HFF-Myc (cell line): ENCODE measurements at regions not wholly inside any gene's neighbourhood (a gene's known extent, or its start where the extent isn't known, plus 50 kb on each side); places are given as distances from the start of the nearest gene placed in this dataset.

Experiments
- DNase-seq: peaks from one replicate; pipeline ENCODE4 v3.0.0-alpha.2; 2011; ENCODE audit warnings: low read depth; ENCODE audit errors: extremely low read depth
- H3K4me3 ChIP-seq: replicated peaks from 2 replicates; pipeline ENCODE4 v1.5.1; 2011; ENCODE audit warnings: low read depth, mild to moderate bottlenecking, control low read depth, low read length
- CTCF ChIP-seq: IDR thresholded peaks from 2 replicates; pipeline ENCODE4 v1.5.1; 2012; ENCODE audit warnings: mild to moderate bottlenecking, low read depth, low read length, control low read depth; ENCODE audit errors: missing control alignments

- TF ChIP-seq CTCF = no peak
- H3K4me3 ChIP-seq = no peak overlapping the region
- DNase-seq = no peak
Observed at GRCh38 chr13:109599901-109600657, 186.3 kb downstream of the IRS2 start.

GRCh38 chr13:109595471-109595870 lies 190.9 kb downstream of the IRS2 start:
- no peak overlapping the region for H3K4me3 ChIP-seq
- no peak for TF ChIP-seq CTCF
- no peak for DNase-seq

GRCh38 chr13:109593230-109593629 lies 193.2 kb downstream of the IRS2 start:
- no peak for TF ChIP-seq CTCF
- no peak overlapping the region for H3K4me3 ChIP-seq
- DNase-seq = no peak

GRCh38 chr13:109592770-109593169 lies 193.6 kb downstream of the IRS2 start:
- H3K4me3 ChIP-seq = no peak overlapping the region
- TF ChIP-seq CTCF = no peak
- no peak for DNase-seq

GRCh38 chr13:109587689-109588088 lies 198.7 kb downstream of the IRS2 start:
- no peak for TF ChIP-seq CTCF
- no peak overlapping the region for H3K4me3 ChIP-seq
- no peak for DNase-seq

- H3K4me3 ChIP-seq = no peak overlapping the region
- no peak for TF ChIP-seq CTCF
- no peak for DNase-seq
Observed at GRCh38 chr13:109586509-109587346, 199.7 kb downstream of the IRS2 start.
